Uterus (tissue), 2 donors: ENCODE measurements at regions not wholly inside any gene's neighbourhood (a gene's known extent, or its start where the extent isn't known, plus 50 kb on each side); places are given as distances from the start of the nearest gene placed in this dataset.

Experiments used
- POLR2A ChIP-seq, 2 donors: fragments of 450-650 bp; IDR thresholded peaks; one replicate each; pipeline ENCODE4 v1.6.1; 2016; ENCODE audit warnings: antibody characterized with exemption in 2 of 2, mild to moderate bottlenecking in 1 of 2, moderate library complexity in 1 of 2
- TF ChIP-seq, protein P1 (sequence below), 4 experiments: fragments of 200-600 bp in 2 of 4; fragments of 450-650 bp in 2 of 4; sonication (generic) in 2 of 4; IDR thresholded peaks; one replicate each; pipeline ENCODE4 v1.5.1; 2016 to 2019; ENCODE audit warnings: antibody characterized with exemption in 4 of 4, mild to moderate bottlenecking in 2 of 4, moderate library complexity in 1 of 4

DNA sequence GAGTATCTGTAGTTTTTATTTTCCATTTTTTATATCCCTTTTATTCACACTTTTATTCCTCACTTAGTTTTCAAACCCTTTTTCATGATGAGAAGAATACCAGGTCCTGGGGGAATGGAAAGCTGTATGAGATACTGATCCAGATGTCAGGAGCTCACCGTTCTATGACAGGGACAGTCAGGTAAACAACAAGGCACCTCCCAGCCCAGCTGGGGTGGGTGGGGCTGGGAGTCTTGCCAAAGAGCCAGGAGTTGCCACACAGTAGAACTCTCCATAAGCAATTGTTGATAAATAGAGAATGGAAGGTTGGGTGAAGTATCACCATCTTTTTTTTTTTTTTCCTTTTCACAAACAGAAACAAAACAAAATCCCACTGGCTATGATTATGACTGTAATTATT, 225.8 kb downstream of the NSG2 start:
- TF ChIP-seq, protein P1, sequence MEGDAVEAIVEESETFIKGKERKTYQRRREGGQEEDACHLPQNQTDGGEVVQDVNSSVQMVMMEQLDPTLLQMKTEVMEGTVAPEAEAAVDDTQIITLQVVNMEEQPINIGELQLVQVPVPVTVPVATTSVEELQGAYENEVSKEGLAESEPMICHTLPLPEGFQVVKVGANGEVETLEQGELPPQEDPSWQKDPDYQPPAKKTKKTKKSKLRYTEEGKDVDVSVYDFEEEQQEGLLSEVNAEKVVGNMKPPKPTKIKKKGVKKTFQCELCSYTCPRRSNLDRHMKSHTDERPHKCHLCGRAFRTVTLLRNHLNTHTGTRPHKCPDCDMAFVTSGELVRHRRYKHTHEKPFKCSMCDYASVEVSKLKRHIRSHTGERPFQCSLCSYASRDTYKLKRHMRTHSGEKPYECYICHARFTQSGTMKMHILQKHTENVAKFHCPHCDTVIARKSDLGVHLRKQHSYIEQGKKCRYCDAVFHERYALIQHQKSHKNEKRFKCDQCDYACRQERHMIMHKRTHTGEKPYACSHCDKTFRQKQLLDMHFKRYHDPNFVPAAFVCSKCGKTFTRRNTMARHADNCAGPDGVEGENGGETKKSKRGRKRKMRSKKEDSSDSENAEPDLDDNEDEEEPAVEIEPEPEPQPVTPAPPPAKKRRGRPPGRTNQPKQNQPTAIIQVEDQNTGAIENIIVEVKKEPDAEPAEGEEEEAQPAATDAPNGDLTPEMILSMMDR (IDR thresholded peaks at IDR 0.05) = no peak
- TF ChIP-seq POLR2A (IDR thresholded peaks at IDR 0.05) = no peak
